K562 (cell line): ENCODE measurements at regions not wholly inside any gene's neighbourhood (a gene's known extent, or its start where the extent isn't known, plus 50 kb on each side); places are given as distances from the start of the nearest gene placed in this dataset.

Experiments
- E2F5 ChIP-seq: sonication (generic); formaldehyde crosslinking; IDR thresholded peaks from 2 replicates; pipeline ENCODE4 v1.8.0; 2022; ENCODE audit warnings: mild to moderate bottlenecking, missing genetic modification reagents
- TAF7 ChIP-seq: fragments of 450-650 bp; IDR thresholded peaks from 2 replicates; pipeline ENCODE4 v1.6.1; 2016; ENCODE audit warnings: missing genetic modification characterization, missing compliant biosample characterization

- no peak for TF ChIP-seq TAF7 (tag)
- TF ChIP-seq E2F5 (CRISPR knock-in tag) = no peak
Measured at GRCh38 chrX:36861601-36862000, 146.6 kb upstream of the FAM47C start.
